ENCODE measurements at regions not wholly inside any gene's neighbourhood (a gene's known extent, or its start where the extent isn't known, plus 50 kb on each side); places are given as distances from the start of the nearest gene placed in this dataset.

DNA sequence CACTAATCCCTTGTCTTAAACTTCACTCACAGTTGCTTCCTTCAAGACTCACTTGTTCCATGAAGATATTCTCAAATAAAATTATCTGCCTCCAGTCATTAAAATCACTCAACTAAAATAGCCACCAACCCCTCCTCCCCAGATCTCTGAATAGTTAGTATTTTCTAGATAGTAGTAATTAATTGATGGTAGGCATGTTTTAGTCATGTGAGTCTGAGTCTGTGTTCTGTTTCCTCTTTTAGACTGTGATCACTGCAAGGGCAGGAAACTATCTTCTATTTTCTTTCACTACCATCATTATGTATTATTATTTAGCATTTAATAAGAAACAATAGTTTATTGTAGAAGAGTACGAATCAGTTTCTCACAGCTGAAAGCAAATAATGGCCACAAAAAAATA is 1080.5 kb downstream of the IGSF11 start:
- TF ChIP-seq POLR2A (IDR thresholded peaks at IDR 0.05), result no peak
- TF ChIP-seq, protein P1, sequence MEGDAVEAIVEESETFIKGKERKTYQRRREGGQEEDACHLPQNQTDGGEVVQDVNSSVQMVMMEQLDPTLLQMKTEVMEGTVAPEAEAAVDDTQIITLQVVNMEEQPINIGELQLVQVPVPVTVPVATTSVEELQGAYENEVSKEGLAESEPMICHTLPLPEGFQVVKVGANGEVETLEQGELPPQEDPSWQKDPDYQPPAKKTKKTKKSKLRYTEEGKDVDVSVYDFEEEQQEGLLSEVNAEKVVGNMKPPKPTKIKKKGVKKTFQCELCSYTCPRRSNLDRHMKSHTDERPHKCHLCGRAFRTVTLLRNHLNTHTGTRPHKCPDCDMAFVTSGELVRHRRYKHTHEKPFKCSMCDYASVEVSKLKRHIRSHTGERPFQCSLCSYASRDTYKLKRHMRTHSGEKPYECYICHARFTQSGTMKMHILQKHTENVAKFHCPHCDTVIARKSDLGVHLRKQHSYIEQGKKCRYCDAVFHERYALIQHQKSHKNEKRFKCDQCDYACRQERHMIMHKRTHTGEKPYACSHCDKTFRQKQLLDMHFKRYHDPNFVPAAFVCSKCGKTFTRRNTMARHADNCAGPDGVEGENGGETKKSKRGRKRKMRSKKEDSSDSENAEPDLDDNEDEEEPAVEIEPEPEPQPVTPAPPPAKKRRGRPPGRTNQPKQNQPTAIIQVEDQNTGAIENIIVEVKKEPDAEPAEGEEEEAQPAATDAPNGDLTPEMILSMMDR (IDR thresholded peaks at IDR 0.05), result no peak

All from adrenal gland (tissue), 5 donors.